Inflammatory macrophage treated with lipopolysaccharide for 1 hour (primary cell): ENCODE measurements at regions not wholly inside any gene's neighbourhood (a gene's known extent, or its start where the extent isn't known, plus 50 kb on each side); places are given as distances from the start of the nearest gene placed in this dataset.

ENCODE experiments used
- DNase-seq, 2 donors: peaks; one replicate each; pipeline ENCODE4 v3.0.0-alpha.2; 2020 to 2022

DNA sequence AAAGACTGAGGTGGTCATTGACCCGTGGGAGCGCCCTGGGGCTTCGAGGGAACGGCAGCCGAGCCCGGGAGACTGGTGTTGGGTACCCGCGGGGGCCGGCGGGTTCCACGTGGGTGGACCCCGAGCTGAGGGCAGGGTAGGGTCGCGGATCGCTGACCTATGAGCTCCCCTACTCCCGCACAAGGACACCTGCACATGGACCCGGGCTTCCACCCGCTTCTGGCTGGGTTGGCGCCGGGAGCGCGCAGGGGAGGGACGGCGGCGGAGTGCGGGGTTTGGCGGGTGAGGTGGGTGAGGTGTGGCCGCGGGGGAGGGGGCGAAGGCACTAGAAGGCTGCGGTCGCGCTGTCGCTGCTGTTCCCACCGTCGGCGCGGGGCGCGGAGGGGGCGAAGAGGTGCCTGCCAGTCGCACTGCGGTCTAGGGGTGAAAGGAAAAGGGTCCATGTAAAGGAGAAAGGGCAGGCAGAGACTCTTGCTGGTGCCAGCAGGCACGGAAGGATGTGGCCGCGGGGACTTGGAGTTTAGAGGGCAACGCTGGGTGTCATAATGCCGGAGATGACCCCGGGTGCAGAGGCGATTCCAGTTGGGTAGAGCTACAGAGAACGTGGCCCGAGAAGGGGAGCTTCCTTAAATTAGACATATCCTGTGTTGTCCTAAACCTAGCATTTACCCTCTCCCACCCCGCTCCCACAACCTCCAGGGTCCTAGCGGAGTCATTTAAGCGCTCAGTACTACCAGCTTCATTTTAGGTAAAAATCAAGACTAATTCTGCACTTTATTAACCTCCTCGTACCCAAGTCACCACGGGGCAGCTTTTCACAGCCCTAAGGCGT, 245.9 kb upstream of the TOPAZ1 start:
- peak in 1 of 2 donors; percentile 20 for DNase-seq

DNA sequence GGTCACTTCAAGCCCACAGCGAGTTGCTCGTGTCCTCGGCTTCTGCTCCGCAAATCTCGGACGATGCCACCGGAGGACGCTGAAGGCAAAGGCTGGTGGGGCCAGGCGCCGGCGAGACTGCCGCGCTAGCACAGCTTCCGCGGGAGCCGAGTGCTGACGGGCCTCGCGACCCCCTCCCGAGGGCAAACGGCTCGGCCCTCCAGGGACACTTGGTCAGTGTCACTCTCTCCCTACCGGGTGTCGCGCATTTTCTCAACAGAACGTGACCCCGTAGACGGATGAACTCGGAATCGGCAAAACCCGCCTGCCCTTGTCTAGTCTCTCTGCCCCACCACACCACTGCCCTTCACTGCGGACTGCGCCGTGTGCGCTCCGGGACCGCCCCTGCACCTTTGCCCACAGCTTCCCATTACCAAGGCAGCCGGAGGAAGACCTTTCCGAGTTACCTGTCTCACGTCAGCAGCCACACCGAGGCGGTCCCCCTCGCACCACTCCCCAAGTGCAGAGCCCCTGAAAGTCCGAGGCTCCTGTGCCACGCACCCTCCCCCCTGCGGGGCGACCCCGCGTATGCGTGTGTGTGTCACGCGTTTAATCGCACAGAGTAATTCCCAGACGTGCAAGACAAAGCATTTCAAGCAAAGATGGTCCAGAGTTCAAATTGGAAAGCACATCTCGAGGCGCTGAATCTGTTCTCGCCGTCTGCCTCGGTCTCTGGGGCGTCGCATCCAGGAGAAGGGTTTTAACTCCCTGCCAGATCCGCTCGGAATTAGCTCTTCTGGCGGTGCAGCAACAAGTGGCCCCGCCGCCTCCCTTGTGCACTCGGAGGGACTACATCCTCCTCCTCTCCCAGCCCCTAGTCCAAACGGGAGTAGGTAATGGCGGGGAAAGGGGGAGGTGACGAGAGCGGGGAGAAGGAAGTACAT, 245.0 kb upstream of the TOPAZ1 start:
- peak in 1 of 2 donors; percentile 33 for DNase-seq

DNA sequence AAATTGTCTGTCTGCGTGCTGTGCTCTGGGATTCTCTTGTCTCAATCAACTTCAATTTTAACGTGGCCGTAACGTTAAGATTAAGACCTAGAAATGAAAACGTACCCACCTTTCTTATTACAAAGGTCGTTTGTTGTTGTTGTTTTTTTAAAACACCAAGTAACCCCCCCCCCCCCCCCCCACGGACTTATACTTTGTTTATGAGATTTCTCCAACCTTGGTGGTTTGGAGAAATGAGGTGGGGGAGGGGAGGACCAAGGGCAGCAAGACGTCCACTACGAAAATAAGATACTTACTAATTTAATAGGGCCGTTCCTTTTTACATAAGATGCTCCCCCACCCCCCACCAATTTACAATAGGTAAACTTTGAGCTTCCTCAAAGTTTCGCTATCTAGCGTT, 244.4 kb upstream of the TOPAZ1 start:
- DNase-seq: no peak

DNA sequence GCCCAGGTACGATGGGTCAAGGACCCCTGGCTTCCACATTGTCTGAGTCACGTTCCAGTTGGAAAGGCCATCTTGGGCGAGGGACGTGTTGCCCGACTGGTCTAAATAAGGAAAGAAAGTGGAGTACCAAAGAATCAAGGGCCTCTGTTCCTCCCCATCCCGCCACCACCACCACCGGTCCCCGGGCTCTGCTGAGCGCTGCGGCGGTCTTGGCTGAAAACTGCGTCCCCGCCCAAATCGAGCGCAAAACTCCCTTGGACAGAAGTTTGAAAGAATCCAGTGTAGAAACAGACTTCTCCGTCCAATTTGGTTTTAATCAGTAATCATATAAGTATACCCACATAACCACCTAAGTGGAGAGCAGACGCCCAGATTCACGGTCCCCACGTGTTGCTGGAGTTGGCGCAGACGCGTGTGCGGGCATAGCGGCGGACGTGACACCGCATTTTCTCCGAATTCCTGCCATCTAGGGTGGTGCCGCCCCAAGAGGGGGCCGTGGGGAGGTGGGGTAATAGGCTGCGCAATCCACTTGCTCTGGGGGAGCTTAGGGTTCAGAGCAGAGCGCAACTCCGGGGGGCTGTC, 243.8 kb upstream of the TOPAZ1 start:
- DNase-seq: no peak

DNA sequence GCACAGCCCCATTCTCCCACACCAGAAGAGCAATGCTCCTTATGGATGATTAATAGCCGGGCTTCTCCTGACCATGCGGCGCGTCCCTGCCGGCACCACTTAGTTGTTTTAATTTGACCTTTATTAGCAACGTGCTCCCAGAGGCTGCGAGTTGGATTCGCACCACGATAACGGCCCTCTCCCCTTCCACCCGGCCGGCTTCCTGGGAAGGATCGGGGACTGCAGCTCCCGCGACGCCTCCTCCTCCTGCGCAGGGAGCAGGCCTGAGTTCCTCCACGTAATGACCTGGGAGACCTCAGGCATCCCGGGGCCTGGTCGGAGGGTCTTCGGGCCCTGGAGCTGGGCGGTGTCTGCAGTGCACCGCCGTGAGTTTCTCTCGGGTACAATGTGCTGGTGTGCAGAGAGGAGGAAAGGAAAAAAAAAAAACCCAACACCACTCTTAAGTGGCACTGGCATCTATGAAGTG, 243.3 kb upstream of the TOPAZ1 start:
- no peak for DNase-seq

DNA sequence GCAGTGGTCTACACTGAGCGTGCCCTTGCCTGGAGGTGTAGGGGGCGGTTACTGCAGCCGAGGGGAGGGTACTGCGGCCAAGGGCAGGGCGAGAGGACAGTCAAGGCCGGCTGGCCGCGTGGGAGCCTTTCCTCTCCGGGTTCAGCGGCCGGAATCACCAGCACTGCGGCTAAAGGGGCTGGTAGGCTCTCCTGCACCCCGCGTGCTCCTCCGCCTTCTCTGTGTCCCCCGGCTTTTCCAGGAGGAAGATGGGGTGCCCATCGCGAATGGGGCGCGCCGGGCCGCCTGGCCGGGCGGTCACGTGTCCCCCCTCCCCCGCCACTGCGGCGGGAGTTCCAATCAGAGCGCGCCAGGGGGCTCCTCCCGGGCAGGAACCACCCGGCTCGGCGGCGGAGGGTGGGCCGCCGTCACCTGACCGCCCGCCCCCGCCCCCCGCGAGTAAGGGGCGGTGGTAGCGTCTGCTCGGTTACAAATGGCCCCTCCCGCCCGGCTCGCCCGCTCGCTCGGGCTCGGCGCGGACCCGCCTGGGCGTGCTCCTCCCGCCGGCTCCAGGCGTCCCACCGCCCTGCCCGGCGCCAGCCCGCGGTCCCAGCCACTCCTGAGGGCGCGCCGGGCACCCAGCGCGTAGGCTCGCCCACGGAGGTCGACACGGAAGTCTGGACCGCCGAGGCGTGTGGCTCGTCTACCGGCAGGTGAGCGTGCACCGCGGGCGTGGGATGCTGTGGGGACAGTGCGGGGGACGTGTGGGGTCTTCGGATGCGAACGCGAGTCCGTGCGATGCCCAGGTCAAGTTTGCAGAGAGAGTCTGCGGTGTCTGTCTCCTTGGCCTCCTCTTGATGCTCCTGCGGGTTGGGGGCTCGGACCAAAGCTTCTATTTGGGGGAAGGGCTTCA, 242.6 kb upstream of the TOPAZ1 start:
- no peak for DNase-seq

DNA sequence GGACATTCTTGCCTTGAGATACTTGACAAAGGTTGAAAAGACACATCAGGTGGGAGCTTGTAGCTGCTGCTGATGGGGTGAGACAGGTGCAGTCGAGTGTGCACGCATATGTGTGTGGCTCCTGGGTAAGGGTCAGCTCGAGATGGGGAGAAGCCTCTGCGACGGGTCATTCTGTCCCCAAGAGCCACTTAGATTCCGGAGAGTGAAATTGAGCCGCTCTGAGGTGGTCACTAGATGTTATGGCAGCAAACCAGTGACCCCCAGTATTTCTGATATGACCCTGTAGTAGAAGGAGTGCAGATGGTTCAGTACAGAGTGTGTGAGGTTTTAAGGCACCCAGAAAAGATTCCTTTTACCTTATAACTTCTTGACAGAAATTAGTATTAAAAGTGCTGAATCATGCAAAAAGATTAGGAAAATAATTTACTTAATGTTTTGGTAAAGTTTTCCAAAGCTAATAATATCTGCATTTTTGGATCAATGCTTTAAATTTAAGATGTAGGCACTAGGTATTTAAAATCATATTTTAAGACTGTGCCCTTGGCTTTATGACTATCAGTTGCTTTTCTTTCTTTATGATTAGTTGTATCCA, 241.9 kb upstream of the TOPAZ1 start:
- no peak for DNase-seq

DNA sequence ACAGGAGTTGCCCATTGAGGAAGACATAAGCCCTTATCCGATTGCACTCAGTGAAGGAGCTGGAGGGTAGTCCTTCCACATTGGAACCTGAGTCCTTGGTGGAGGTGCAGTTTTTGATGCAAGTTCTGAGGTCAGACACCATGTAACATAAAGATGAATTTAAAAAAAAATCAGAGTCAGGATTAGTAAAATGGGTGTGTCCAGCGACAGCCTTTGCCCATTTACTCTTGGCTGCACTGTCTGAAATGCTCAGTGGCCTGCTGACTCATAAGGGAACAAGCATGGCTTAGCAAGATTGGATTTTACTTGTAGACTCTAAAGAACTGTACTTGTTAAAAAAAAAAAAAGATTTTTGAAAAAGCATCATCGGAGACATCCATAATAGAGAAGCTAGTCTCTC, 241.1 kb upstream of the TOPAZ1 start:
- no peak for DNase-seq

DNA sequence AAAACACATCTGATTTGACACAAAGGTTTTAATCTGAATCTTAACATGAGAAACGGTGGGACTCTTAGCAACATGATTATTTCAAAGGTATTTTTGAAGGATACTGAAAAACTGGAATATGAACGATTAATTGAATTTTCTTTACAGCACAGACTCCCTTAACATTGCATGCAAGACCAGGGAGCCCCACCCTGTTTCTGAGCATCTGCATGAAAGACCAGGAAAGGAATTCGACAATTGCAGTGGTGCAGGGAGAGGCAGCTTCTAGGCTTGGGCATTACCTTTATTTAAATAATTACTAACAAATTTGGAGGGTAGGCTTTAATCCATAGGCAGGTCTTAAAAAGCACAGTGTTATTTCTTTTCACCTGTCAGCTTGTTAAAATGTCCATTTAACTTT, 240.6 kb upstream of the TOPAZ1 start:
- DNase-seq: no peak

DNA sequence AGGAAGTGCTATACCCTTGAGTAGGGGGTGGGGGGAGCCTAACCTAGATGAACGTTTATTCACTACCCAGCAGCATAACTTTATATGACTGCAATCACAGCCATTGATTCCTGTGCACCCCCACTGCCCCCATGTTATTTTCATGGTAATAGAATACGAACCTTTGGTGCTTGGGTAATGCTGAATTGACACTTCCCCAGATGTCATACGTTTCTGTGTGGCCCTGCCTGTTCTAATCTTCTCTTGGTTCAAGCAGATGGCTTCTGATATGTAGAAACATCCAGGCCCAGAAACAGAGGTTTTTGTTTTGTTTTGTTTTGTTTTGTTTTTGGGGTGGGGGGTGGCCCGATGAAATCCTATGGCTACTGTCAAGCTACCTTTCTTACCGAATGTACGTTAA, 237.9 kb upstream of the TOPAZ1 start:
- no peak for DNase-seq

DNA sequence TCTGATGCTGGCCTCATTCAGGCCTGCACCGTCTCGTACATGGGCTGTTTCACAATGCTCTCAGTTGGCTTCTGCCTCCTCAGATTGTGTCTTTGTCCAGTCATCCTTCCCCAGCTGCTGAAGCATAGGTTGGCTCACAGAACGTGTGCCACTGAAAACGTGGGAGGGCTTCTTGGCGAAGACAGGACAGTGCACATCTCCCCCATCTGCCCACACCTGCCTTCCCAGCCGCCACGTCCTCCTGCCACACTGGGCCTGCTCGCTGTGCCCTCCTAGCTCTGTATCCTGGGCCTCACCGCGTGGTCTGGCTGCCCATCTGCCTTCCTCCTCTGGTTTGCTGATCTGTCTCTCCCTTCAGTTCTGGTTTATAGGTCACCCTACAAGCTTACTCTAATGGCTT, 230.0 kb upstream of the TOPAZ1 start:
- DNase-seq: no peak

DNA sequence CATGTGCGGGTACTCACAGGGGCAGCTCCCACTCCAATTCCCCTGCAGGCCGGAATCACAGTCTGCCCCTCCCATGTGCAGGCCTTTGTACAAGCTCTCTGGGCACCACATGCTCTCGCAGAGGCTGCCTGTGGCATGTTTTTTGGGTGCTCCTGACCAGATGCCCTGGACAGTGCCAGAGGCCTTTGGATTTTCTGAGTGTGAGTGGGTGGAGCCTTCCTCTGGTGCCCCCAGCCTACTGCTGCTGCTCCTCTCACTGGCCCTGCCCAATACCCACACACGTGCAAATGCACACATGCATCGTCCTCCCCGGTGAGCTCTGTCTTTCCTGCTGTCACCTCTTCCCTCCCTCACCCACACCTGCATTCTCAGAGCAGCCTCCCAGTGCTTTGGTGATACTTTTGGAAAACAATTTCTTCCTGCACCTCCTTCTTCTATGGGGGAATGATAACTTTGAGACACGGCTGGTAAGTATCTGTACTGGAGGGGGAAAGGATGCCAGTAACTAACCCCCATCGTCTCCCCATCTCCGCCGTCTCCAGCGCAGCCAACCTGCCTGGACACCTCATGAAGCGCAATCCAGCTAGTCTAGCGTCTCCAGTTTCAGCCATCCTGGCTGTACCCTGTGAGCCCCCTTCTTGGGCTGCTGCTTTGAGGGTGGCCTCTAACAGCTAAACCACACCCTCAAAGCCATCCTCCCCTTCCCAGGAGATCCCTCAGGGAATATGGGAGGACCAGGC, 229.4 kb upstream of the TOPAZ1 start:
- no peak for DNase-seq

DNA sequence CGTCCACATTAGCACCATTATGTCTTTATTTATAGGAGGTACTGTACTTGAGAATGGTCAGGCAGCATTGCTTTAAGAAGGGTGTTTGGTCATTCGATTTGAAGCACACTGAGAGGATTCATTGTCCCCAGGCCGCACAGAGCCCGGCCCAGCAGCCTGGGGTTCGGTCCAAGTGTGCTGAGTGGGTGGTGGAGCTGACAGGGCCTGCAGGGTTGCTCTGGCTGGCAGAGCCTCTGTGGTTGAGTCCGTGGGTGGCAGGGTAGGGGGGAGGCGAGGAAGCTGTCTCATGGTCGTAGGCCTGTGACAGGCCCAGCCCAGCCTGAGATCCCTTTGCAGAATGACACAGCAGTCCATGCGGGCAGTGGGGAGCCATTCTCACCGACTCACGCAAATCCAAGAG, 227.7 kb upstream of the TOPAZ1 start:
- no peak for DNase-seq

DNA sequence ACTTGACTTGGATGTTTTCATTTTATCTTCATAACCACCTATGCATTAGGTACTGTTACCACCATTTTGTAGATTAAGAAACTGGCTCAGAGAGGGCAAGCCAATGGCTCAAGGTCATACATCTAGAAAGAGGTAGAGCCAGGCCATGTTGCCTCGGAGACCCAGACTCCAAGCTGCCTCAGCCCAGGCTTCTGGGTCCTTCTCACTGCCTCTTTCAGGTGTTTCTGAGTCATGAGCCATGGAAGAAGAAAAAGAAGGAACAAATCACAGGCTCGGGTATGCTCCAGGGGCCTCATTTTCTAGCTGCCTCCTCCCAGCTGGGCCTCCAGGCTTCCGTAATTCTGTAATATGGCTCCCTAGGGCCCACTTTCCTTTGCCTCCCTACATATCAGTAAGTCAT, 226.5 kb upstream of the TOPAZ1 start:
- no peak for DNase-seq

DNA sequence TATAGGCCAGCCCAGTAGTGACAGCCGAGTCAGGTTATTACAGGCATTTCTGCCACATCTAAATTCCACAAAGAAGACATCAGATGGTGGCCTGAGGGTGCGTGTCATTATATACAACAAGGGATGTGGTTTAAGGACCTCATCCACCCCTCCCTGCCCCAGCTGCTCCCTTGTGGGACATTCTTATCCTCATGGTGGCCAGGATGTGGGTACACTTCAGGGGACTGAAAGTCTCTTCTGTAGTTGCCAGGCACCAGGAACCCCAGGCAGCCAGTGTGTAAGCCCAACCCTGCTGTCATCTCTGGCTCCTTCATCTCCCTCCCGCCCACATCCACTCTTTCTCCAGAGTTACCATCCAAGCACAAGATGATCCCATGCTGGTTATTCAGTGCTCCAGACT, 224.9 kb upstream of the TOPAZ1 start:
- DNase-seq: no peak

DNA sequence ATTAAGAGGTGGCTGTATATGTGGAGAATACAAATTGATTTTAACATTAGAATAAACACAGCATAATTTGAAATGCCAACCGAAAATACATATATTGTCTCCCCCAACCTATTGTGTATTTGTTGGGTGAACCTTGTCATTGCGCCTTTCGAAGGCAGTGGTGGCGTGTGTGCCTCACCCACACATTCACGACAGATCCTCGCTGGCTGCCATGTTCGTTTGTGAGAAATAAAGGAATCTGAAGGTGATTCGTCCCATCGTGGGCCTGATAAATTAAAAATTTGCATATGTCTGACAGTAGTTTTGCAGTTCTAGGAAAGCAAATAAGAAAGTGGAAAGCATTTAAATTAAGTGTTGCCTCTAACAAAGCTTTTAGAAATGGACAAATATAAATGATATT, 222.8 kb upstream of the TOPAZ1 start:
- DNase-seq: no peak

DNA sequence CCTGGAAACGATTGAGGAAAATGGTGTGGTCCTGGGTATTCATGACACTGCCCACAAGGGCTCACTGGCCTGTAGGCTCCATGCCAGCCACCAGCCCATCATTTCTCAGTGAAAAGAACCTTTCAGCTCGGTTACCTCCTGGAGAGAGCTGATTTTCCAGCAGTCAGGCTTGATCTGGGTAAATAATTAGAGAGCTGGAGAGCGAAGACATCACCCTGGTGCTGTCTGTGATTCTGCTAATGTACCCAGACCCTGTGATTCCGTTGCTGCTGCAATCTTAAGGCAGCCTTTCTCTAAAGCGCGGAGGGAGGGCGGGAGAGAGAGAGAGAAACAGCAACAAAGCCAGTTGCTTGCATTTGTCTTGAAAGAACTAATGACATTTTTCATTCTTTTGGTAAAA, 221.9 kb upstream of the TOPAZ1 start:
- DNase-seq: no peak

DNA sequence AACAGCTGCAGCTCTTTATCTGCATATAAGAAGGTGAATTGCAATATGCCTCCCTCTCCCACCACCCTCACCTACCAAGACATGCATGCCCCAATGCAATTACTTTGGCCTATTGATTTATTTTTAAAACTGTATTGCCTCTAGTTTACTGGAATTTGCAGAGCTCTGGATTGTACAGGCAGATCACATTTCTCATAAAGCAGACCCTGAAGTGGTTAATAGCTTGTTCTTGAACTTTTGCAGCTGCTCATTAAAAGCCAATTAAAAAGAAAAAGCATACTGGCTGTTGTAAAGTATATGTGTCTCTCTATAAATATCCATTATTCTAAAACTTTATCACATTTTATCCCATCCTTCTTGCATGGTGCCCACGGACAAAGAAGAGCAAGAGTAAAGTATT, 221.5 kb upstream of the TOPAZ1 start:
- no peak for DNase-seq

DNA sequence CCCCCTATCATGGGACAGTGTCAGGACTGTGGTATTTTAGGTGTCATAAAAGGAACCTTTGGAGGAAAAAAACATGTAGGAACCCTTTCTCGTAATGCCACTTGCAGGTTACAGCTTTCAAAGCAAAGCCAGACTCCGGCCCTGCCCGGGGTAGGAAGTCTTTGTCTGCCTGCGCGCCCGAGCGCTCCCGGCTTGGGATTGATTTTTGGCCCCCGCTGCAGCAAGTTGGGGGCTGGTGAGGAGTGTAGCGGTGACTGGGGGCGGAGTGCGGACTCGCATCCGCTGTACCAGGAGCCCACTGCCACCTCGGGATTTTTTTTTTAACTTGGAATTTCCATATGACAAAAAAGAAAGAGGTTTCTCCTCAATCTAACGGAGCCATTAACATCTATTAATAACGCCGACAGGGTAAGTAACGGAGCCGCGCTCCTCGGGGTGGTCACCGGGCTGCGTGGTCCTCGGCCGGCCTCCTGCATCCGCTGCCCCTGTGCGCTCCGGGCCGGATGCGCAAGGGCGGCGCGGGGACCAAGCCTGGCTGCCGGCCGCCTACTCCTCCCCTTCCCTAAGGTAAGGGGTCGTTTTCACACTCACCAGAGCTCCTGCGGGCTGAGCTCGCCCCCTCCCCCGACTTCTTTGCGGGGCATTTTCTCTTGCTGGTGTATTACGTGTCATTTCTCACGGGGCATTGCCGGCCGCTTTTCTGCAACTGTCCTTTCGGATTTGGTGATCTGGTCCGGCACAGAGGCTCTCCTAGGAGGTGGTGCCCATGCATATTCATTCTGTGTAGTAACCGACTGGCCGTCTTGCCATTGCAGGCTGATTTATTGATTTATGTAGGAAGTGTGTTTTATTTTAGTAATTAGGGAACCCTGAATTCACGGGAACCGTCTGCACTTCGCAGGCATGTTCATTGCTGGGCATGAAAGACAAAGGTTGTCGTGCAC, 219.8 kb upstream of the TOPAZ1 start:
- no peak for DNase-seq

DNA sequence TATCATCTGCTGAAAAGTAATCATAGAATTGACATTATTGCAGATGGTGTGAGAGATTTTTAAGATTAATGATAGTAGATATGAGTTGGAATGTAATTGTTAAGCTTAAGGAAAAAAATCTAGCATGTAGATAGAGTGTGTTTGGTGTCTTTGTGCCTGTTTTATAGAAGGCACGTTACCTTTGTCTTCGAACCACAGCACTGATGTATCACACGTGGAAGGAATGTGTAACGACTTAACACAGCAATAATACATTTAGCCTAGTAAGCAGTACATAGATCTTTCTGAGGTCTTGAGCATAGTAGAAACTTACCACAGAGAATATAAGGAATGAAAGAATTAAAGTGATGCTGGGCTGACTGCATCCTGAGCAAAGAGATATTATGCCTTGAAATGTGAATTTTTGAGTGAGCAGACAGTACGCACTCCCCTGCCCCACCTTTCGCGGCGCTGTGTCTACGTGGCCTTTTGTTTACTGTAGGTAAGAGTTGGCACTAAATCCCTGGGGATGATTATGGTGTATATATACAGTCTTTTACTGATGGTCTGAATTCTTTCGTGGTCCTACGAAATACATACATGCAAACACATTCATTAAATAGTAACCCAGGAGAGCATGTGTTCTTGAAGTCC, 217.6 kb upstream of the TOPAZ1 start:
- DNase-seq: no peak
